ENCODE measurements at regions not wholly inside any gene's neighbourhood (a gene's known extent, or its start where the extent isn't known, plus 50 kb on each side); places are given as distances from the start of the nearest gene placed in this dataset.

DNA sequence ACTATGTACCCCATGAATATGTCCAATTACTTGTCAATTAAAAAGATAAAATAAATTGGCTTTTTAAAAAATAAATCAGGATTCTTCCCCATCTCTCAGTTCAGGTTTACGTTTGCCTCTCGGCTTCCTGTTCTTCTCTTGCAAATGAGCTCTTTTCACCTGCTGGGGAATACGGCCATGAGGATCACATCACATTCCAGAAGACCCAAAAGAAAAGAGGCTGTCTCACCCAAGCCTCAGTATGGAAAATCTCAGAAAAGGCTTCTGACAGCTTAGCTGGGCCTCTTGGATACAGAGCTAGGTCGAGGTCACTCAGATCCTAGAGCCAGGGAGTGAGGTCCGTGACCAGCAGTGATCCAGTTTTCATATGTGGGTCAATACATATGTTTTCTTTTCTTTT lies 171.2 kb upstream of the SDK2 start:
- DNase-seq (ENCODE audit: low spot score): no peak

DNA sequence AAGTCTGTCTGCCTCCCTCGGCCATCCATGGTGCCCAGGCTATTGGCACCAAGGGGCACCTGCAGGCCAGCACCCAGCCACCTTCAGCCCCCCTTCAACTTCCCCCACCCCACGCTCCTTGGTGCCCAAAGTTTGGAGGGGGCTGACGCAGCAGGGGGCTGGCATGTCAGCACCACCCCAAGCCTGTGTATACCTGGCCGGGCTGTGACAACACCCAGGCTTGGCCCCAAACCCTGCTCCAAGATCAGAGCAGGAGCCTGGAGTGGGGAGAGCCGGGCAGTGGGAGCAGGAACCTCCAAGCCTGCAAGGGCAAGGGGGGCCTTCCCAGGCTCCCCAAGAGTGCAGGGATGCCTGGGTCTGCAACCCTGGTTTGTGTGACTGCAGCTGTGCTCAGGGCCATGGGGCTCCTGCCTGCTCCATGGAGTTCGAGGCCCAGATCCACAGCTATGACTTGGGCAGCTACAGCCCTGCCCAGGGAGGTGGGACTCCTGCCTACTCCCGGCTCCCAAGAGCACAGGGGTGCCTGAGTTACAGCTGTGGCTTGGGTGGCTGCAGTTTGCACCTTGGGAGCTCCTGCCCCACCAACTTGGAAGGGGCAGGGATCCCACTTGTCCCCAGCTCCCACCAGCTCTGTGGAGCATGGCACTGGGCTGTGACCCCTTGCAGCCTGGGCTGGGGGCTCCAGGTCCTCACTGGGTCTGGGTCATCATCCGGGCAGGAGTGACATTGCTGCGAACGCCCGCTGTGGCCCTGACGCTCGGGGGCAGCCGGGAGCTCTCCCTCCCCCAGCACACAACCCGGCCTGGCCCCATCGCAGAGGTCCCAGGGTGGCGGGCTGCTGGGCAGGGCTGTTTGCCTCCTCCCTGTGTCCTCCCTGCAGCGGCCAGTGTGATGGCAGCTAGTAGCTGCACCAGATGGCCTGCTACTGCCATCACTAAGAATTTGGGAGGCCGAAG lies 175.5 kb upstream of the SDK2 start:
- DNase-seq (ENCODE audit: low spot score): no peak

DNA sequence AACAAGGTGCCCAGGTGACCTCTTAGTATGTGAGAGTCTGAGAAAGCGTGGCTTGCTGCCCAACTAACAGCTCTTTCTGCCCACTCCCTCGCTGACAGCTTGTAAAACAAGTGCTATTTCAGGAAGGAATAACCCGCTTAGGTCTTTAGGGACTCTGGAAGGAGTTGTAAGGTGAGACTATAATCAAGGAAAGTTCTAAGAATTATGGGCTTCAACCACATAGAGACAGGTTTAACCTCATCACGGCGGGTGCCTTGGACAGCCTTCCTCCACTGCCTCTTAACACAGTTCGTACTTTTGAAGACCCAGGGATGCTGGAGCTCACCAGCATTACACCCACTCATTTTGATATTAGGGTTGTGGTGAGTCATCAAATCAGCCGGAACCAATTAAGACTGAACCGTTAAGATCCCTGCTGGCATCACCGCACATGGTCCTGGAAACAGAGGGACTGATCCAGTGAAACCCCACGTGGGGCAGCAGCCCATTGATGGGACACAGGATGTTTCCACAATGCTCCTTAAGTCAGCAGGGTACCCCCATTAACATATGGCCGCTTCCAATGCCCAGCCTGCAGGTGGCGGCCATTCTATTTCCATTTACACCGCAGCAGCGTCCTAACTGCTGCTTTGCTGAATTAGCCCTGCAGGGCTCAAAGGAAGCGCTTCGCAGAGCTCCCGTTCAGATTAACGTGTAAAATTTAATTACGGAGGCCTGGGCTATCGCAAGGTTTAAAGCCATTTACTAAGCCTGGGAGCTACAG lies 176.6 kb upstream of the SDK2 start:
- no peak for DNase-seq (ENCODE audit: low spot score)

- no peak for DNase-seq (ENCODE audit: low spot score)
These were observed 177.4 kb upstream of the SDK2 start for GRCh38 chr17:73821665-73822064.

- DNase-seq (ENCODE audit: low spot score): no peak
These were observed 178.1 kb upstream of the SDK2 start for GRCh38 chr17:73822371-73822770.

- DNase-seq (ENCODE audit: low spot score): no peak
These were observed 179.4 kb upstream of the SDK2 start for GRCh38 chr17:73823684-73824083.

DNA sequence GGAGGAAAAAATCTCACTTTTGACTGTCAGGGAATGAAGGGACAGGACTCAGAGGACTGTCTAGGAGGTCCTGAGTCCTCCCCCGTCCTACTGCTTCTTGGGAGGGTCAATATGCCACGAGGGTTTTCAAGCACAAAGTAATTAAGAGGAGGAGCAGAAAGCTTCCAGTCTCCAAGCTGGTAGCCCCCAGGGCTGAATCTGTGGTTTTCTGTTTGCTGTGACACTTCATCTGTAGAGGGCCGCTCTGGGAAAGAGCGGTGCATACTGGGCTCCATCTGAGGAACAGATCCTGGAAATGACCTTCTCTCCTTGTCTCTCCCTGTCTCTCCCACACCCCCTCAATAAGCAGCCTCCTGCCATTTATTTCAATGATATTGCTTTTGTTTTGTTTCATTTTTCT lies 180.1 kb upstream of the SDK2 start:
- no peak for DNase-seq (ENCODE audit: low spot score)

GRCh38 chr17:73826181-73826871 lies 182.1 kb upstream of the SDK2 start:
- DNase-seq (ENCODE audit: low spot score): no peak

GRCh38 chr17:73826872-73827228 lies 182.6 kb upstream of the SDK2 start:
- DNase-seq (ENCODE audit: low spot score): no peak

DNA sequence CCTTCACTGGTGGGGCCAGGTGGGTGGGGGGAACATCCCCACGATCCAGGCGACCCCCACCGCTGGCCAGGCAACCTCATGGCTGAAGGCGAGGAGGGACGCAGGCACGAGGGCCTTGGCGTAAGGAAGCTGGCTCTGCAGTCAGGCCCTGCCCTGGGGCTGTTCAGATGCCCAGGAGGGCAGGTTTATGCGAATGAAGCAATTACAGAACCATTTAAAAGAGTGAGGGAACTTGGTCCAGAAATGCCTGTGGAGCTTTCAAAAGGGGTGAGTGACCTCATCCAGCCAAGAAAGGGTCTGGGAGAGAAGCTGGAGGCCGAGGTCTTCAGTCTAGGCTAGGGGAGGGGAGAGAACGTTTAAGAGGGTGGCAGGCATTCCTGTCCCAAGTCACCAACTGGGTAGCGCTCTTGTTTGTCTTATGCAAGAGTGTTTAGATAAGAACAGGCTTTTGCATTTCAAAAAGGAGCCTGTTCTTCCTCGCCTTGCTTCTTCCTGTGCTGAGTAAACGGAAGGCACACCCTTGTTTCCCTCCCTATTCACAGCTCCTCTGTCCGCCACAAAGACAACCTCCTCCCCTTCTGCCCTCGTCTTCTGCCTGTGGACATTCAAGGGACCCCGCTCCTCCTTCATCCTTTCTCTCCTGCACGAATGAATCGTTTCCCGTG lies 183.5 kb upstream of the SDK2 start:
- DNase-seq (ENCODE audit: low spot score): peak; percentile 18

DNA sequence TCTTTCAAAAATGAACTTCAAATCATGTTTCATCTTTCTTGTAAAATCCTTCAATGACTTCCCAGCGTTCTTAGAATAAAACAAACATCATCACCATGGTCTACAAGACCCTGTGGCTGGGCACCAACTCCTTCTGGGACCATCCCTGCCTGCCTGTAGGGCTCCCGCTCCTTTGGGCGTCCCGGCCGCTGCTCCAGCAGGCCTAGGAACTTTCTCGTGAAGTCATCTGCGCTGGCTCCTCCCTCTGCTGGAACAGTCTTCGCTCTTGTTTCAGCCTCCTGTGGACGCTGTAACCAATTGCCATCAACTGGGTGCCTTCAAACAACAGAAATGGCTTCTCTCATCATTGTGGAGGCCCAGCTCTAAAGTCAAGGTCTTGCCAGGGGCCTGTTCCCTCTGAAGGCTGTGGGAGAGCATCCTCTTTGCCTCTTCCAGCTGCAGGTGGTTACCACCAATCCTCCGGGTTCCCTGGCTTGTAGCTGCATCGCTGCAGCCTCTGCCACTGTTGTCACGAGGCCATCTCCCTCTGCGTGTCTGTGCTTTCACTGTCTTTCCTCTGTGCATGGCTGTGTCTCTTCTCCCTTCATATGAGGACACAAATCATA lies 185.5 kb upstream of the SDK2 start:
- DNase-seq (ENCODE audit: low spot score): no peak

- DNase-seq (ENCODE audit: low spot score): no peak
These were observed 187.5 kb upstream of the SDK2 start for GRCh38 chr17:73831699-73832098.

GRCh38 chr17:73833775-73834488 lies 189.7 kb upstream of the SDK2 start:
- DNase-seq (ENCODE audit: low spot score): no peak

GRCh38 chr17:73834684-73835343 lies 190.6 kb upstream of the SDK2 start:
- no peak for DNase-seq (ENCODE audit: low spot score)

DNA sequence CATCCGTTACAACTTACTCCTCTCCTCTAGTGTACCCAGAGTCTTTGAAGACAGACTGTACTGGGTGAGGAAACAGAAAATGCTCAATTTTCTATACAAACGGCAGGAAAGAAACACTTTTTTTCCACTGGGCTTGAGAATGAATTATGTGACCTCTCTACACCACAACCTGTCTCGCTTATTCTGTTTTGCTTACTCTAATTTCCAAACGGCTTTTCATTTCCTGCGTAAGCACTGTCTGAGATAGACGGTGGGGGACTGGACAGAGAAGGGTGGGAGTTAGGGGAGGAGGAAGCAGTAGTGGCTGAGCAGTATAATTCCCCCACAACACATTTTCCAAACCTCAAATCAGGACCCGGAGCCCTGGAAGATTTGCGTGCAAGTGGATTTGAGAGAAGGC lies 191.4 kb upstream of the SDK2 start:
- DNase-seq (ENCODE audit: low spot score): no peak

DNA sequence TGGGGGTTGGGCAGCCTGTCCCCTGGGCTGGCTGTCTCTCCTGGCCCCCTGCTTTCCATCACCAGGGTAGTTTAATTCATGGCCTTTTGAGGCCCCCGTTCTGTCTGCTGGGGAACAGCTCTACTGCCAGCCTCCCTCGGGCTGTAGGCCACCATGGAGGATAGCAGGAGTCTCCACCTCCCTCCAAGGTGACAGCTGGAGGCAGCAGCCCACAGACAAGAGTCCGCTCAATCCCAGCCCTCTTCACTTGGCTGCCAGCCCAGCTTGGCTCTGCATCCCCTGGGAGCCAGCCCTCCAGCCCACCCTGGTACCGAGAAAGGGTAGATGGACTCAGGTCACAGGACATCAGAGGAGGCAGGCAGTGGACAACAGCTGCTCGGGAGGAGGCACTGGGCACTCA lies 194.6 kb upstream of the SDK2 start:
- DNase-seq (ENCODE audit: low spot score): no peak

GRCh38 chr17:73840829-73841228 lies 196.6 kb upstream of the SDK2 start:
- no peak for DNase-seq (ENCODE audit: low spot score)

GRCh38 chr17:73841431-73842060 lies 197.3 kb upstream of the SDK2 start:
- DNase-seq (ENCODE audit: low spot score): peak; percentile 28

DNA sequence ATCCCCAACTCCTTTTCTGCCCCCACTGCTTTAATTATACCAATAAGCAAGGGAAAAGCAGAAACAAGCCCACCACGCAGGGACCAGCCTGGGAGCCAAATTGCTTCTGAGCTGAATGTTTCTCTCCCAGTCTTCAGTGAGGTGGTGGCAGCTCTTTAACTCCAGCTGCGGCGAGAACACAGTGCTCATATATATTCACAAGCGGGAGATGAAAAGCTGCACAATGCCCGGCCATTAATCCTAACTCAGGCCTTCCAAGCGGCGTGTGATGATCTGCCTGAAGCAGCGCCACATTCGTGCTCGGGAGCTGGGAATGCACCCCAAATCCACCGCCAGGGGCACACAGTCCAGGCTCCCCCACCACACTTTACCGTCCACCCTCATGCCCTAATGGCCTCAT lies 203.7 kb upstream of the SDK2 start:
- DNase-seq (ENCODE audit: low spot score): no peak

DNA sequence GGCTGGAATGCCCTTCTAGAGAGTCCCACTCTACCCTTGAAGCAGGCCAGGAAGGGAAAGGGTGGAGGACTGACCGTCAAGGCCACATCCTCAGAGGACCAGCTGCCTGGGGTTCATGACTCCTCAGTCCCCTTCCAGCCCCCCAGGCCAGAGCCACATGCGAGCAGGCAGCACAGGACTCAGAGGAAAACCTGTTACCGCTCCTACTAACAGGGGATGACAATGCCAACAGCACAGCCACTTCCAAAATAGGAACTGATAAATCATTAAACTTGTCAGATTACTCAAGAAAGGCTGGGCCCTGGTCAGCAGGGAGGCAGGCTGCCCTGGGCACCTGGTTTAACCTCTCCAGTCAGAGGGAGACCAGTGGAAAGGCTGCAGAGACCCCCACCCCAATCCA lies 206.2 kb upstream of the SDK2 start:
- DNase-seq (ENCODE audit: low spot score): no peak

All from HuH-7.5 (cell line).